HCT116 (cell line): ENCODE measurements at regions not wholly inside any gene's neighbourhood (a gene's known extent, or its start where the extent isn't known, plus 50 kb on each side); places are given as distances from the start of the nearest gene placed in this dataset.

Experiments used
- ATAC-seq: fragments of 200-7000 bp; cut with Tn5 transposase; 2 replicates; pipeline ENCODE4 v1.9.1; 2020; ENCODE audit warnings: mild to moderate bottlenecking, moderate library complexity
- BruUV-seq: library from RNA; stranded (reverse); fragments of 400-500 nt; replicated peaks from 2 replicates; lab custom pipeline; 2021; lab: Mats Ljungman, UMichigan
- CTCF ChIA-PET: fragments of 300-600 bp; sonication (Branson Sonifier 250); formaldehyde crosslinking; loops from one replicate; lab custom pipeline; 2021; ENCODE audit warnings: antibody characterized with exemption; lab: Charles Lee
- POLR2A ChIA-PET: fragments of 300-600, 350-600 bp; sonication (Branson Sonifier 250); formaldehyde crosslinking; loops from one replicate; lab custom pipeline; 2021; ENCODE audit warnings: antibody characterized with exemption; lab: Charles Lee
- RAD21 ChIA-PET, 2 experiments: fragments of 300-600 bp; sonication (Branson Sonifier 250); formaldehyde crosslinking; loops; one replicate each; lab custom pipeline; 2023; ENCODE audit warnings: low total read pairs in 2 of 2; ENCODE audit not compliant: uncharacterized antibody in 2 of 2, unreplicated experiment in 2 of 2, low non-redundant PET in 1 of 2; lab: Charles Lee
- DNase-seq: peaks from one replicate; pipeline ENCODE4 v3.0.0-alpha.2; 2010; ENCODE audit warnings: low read depth, low spot score
- H2AFZ ChIP-seq: fragments of 200-600 bp; shearing (Covaris generic), sonication (generic); 2 replicates; pipeline ENCODE4 v1.6.1; 2017; ENCODE audit warnings: low read depth, mixed run types, mixed read lengths, antibody characterized with exemption, low read length; ENCODE audit not compliant: poor library complexity, severe bottlenecking
- H3K27ac ChIP-seq: 2 replicates; pipeline ENCODE4 v1.5.1; 2012; ENCODE audit warnings: low read depth, low read length
- H3K27me3 ChIP-seq: fragments of 200-600 bp; sonication (generic); 2 replicates; pipeline ENCODE4 v1.6.1; 2016; ENCODE audit warnings: mixed run types, low read length, mixed read lengths; ENCODE audit not compliant: insufficient read depth
- H3K36me3 ChIP-seq, 2 experiments: fragments of 200-500 bp in 1 of 2; fragments of 200-600 bp in 1 of 2; sonication (Bioruptor generic) in 1 of 2; sonication (generic) in 1 of 2; 2 replicates each; pipeline versions ENCODE4 v1.5.1 to v1.6.1; 2014 to 2016; ENCODE audit warnings: low read length in 2 of 2, inconsistent platforms in 1 of 2, mixed read lengths in 1 of 2, mixed run types in 1 of 2; ENCODE audit not compliant: insufficient read depth in 2 of 2, control insufficient read depth in 1 of 2
- H3K4me1 ChIP-seq, 2 experiments: fragments of 200-600 bp in 1 of 2; sonication (generic) in 1 of 2; 2 replicates each; pipeline versions ENCODE4 v1.5.1 to v1.6.1; 2012 to 2017; ENCODE audit warnings: low read length in 2 of 2, inconsistent platforms in 1 of 2, mild to moderate bottlenecking in 1 of 2, mixed read lengths in 1 of 2, mixed run types in 1 of 2, moderate library complexity in 1 of 2; ENCODE audit not compliant: insufficient read depth in 2 of 2, control insufficient read depth in 1 of 2
- H3K4me2 ChIP-seq: fragments of 200-600 bp; sonication (generic); 2 replicates; pipeline ENCODE4 v1.6.1; 2017; ENCODE audit warnings: mixed run types, low read length, mixed read lengths
- H3K4me3 ChIP-seq, 2 experiments: fragments of 200-600 bp in 1 of 2; sonication (generic) in 1 of 2; replicated peaks in 1 of 2; 2 replicates each; pipeline ENCODE4 v1.5.1; 2011 to 2016; ENCODE audit warnings: low read length in 2 of 2, control low read depth in 1 of 2, low read depth in 1 of 2, mild to moderate bottlenecking in 1 of 2, mixed read lengths in 1 of 2, mixed run types in 1 of 2
- H3K79me2 ChIP-seq: fragments of 200-600 bp; sonication (generic); 2 replicates; pipeline ENCODE4 v1.6.1; 2017; ENCODE audit warnings: mild to moderate bottlenecking, mixed run types, low read length, moderate library complexity, mixed read lengths; ENCODE audit not compliant: insufficient read depth
- H3K9ac ChIP-seq: fragments of 200-600 bp; sonication (generic); 2 replicates; pipeline ENCODE4 v1.6.1; 2016; ENCODE audit warnings: low read length, mixed read lengths
- H3K9me2 ChIP-seq: fragments of 200-600 bp; sonication (generic), shearing (Covaris generic); 2 replicates; pipeline ENCODE4 v1.6.1; 2017; ENCODE audit warnings: mixed run types, mild to moderate bottlenecking, moderate library complexity; ENCODE audit not compliant: insufficient read depth
- H3K9me3 ChIP-seq, 2 experiments: fragments of 200-500 bp in 1 of 2; fragments of 200-600 bp in 1 of 2; sonication (Bioruptor generic) in 1 of 2; sonication (generic) in 1 of 2; 2 replicates each; pipeline ENCODE4 v1.6.1; 2014 to 2017; ENCODE audit warnings: low read length in 2 of 2, mixed read lengths in 2 of 2, inconsistent platforms in 1 of 2, low read depth in 1 of 2, mild to moderate bottlenecking in 1 of 2, mixed run types in 1 of 2, moderate library complexity in 1 of 2; ENCODE audit not compliant: control insufficient read depth in 1 of 2, insufficient read depth in 1 of 2
- H4K20me1 ChIP-seq: fragments of 200-600 bp; sonication (generic), shearing (Covaris generic); 2 replicates; pipeline ENCODE4 v1.6.1; 2017; ENCODE audit warnings: mixed run types, mild to moderate bottlenecking, moderate library complexity; ENCODE audit not compliant: insufficient read depth
- CEBPB ChIP-seq: IDR thresholded peaks from 2 replicates; pipeline ENCODE4 v1.6.1; 2012; ENCODE audit warnings: low read depth
- EZH2 ChIP-seq: fragments of 200-600 bp; sonication (generic); IDR thresholded peaks from 2 replicates; pipeline ENCODE4 v1.6.1; 2017; ENCODE audit warnings: antibody characterized with exemption, mixed run types
- FOSL1 ChIP-seq: IDR thresholded peaks from 2 replicates; pipeline ENCODE4 v1.6.1; 2012; ENCODE audit warnings: low read depth
- POLR2A ChIP-seq: IDR thresholded peaks from 2 replicates; pipeline ENCODE4 v1.7.0; 2011; ENCODE audit warnings: borderline replicate concordance; ENCODE audit not compliant: insufficient read depth, insufficient read length; ENCODE audit errors: extremely low read depth
- POLR2AphosphoS5 ChIP-seq: IDR thresholded peaks from 2 replicates; pipeline ENCODE4 v1.6.1; 2011; ENCODE audit warnings: mild to moderate bottlenecking, low read depth, low read length, moderate library complexity
- SIN3A ChIP-seq: IDR thresholded peaks from 2 replicates; pipeline ENCODE4 v1.6.1; 2012; ENCODE audit warnings: low read depth
- SP1 ChIP-seq: IDR thresholded peaks from 2 replicates; pipeline ENCODE4 v1.6.1; 2012; ENCODE audit warnings: low read depth
- YY1 ChIP-seq: IDR thresholded peaks from 2 replicates; pipeline ENCODE4 v1.6.1; 2011; ENCODE audit warnings: low read length, low read depth, moderate library complexity, mild to moderate bottlenecking; ENCODE audit not compliant: insufficient replicate concordance; ENCODE audit errors: extremely low read depth
- ZNF274 ChIP-seq: fragments of 200-500 bp; sonication (Bioruptor generic); IDR thresholded peaks from 2 replicates; pipeline ENCODE4 v1.6.1; 2014; ENCODE audit warnings: mild to moderate bottlenecking, low read depth, low read length, inconsistent platforms
- intact Hi-C: fragments of 100-400 bp; cut with micrococcal nuclease; formaldehyde crosslinking; loops from 2 replicates; pipeline ENCODE4 v1.10.0; 2022
- TF ChIP-seq, protein P1 (sequence below): IDR thresholded peaks from 2 replicates; pipeline ENCODE4 v1.6.1; 2012; ENCODE audit warnings: low read depth

DNA sequence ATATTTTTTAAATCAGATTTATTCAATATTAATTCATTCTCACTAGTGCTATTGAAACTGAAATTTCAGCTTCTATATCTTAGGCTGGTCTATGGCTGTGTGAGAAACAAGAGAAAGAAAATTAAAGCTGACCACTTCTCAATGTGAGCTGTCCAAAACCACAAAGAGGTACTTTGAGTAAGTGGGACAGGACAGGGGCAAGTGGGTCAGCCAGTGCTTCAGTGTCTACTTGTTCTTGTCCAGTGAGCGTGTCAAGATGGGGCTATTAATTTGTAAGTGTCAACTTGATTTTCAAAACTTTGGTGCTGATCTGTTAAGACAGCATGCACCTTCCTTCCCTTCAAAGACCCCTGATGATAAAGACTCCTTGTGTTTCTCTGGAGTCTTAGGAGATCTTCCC, 533.9 kb downstream of the PLPP3 start:
- no peak overlapping the region for H3K4me2 ChIP-seq
- DNase-seq (no peak), ATAC-seq (no peak)
- no peaks in the 10 kb centered on the region for H3K79me2 ChIP-seq
- CTCF ChIA-PET: no interaction called here
- TF ChIP-seq SIN3A: no peak
- TF ChIP-seq POLR2A: no peak
- no peak for TF ChIP-seq EZH2
- no peak for TF ChIP-seq FOSL1
- TF ChIP-seq CEBPB: no peak
- TF ChIP-seq, protein P1, sequence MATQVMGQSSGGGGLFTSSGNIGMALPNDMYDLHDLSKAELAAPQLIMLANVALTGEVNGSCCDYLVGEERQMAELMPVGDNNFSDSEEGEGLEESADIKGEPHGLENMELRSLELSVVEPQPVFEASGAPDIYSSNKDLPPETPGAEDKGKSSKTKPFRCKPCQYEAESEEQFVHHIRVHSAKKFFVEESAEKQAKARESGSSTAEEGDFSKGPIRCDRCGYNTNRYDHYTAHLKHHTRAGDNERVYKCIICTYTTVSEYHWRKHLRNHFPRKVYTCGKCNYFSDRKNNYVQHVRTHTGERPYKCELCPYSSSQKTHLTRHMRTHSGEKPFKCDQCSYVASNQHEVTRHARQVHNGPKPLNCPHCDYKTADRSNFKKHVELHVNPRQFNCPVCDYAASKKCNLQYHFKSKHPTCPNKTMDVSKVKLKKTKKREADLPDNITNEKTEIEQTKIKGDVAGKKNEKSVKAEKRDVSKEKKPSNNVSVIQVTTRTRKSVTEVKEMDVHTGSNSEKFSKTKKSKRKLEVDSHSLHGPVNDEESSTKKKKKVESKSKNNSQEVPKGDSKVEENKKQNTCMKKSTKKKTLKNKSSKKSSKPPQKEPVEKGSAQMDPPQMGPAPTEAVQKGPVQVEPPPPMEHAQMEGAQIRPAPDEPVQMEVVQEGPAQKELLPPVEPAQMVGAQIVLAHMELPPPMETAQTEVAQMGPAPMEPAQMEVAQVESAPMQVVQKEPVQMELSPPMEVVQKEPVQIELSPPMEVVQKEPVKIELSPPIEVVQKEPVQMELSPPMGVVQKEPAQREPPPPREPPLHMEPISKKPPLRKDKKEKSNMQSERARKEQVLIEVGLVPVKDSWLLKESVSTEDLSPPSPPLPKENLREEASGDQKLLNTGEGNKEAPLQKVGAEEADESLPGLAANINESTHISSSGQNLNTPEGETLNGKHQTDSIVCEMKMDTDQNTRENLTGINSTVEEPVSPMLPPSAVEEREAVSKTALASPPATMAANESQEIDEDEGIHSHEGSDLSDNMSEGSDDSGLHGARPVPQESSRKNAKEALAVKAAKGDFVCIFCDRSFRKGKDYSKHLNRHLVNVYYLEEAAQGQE: no peak
- no peak for TF ChIP-seq YY1
- no peak for TF ChIP-seq SP1
- no peak for TF ChIP-seq POLR2AphosphoS5
- TF ChIP-seq ZNF274: no peak
- no peaks in the 10 kb centered on the region for H4K20me1 ChIP-seq
- no peaks in the 10 kb centered on the region for H3K36me3 ChIP-seq
- no peak overlapping the region for H3K27ac ChIP-seq
- no peak overlapping the region for H3K4me3 ChIP-seq
- H3K9me3 ChIP-seq: no peaks in the 10 kb centered on the region
- no peak overlapping the region for H2AFZ ChIP-seq
- RAD21 ChIA-PET: no interaction called here
- H3K27me3 ChIP-seq: no peaks in the 10 kb centered on the region
- BruUV-seq: no TSS peak
- no peaks in the 10 kb centered on the region for H3K4me1 ChIP-seq
- H3K9ac ChIP-seq: no peak overlapping the region
- no peaks in the 10 kb centered on the region for H3K9me2 ChIP-seq
- intact Hi-C loops: no loop called here
- POLR2A ChIA-PET: no interaction called here
